ENCODE measurements at regions not wholly inside any gene's neighbourhood (a gene's known extent, or its start where the extent isn't known, plus 50 kb on each side); places are given as distances from the start of the nearest gene placed in this dataset.

DNA sequence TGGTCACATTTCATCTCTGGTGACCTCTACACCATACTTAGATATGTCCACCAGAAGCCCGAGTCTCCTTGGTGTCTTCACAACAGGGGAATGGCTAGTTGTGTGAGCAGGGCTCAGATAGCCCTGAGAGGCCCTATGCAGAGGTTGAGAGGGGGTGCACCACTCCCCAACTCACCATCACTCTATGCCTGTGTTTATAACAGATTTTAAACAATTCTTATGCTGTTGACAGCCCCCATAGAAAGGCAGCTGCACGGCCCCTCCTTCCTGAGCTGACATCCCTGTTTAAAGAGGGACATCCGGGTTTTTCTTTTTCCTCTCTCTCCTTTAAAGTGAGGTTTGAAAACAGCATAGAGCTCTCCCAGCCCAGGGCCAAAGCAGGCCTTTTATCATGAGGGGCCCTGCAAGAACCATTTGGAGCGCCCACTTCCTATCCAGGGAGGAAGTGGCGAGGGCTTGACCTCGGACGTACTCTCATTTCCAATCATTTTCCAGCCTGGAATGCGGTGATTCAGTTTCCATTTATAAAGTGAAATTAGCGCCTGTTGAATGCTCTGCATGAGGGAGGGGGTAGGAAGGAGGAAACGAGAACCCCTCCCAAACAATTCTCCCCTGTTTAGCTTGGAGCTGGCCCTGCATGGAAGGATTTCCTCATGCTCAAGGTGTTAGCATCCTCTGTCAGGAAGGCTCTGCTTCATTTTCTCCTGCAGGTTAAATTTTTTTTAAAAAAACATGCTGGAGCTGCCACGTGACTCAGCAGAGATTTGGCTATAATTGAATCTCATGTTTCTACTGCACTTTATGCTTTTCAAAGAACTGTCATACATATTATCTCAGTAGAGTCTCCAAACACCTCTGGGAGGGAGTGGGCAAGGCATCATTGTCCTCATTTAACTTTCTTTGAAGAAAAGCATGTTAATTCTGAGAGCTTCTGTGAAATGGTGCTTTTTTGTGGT is 117.5 kb downstream of the DDX1 start:
- TF ChIP-seq, protein P1, sequence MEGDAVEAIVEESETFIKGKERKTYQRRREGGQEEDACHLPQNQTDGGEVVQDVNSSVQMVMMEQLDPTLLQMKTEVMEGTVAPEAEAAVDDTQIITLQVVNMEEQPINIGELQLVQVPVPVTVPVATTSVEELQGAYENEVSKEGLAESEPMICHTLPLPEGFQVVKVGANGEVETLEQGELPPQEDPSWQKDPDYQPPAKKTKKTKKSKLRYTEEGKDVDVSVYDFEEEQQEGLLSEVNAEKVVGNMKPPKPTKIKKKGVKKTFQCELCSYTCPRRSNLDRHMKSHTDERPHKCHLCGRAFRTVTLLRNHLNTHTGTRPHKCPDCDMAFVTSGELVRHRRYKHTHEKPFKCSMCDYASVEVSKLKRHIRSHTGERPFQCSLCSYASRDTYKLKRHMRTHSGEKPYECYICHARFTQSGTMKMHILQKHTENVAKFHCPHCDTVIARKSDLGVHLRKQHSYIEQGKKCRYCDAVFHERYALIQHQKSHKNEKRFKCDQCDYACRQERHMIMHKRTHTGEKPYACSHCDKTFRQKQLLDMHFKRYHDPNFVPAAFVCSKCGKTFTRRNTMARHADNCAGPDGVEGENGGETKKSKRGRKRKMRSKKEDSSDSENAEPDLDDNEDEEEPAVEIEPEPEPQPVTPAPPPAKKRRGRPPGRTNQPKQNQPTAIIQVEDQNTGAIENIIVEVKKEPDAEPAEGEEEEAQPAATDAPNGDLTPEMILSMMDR (IDR thresholded peaks at IDR 0.05), result no peak
- TF ChIP-seq TCF7 (CRISPR knock-in tag; IDR thresholded peaks at IDR 0.05; ENCODE audit: low read depth), result no peak
- TF ChIP-seq, protein P2, sequence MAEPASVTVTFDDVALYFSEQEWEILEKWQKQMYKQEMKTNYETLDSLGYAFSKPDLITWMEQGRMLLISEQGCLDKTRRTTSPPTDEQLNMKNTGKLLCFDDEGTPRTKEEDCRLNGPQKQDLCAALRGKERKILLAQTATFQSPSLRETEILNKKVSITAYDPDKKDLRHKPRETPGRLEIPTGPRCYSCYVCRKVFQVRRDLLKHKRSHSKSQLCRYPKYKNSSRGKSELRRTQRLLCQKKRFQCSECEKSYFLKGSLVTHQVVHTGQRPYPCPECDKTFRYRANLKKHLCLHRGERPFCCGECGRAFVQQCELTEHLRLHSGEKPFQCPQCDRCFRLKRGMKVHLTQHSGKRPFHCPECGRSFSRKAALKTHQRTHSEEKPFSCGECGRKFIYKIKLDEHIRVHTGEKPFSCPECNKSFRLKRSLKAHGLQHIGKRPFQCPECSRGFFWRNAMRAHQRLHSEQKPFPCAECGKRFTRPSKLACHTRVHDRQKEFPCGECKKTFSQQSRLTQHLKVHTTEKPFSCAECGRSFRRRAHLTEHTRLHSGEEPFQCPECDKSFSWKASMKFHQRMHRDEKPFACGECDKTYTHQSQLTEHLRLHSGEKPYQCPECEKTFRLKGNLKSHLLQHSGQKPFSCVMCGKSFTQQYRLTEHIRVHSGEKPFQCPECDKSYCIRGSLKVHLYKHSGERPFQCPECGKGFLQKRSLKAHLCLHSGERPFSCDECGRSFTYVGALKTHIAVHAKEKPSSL (CRISPR knock-in tag; conservative IDR thresholded peaks at IDR 0.05), result no peak
- no peak for TF ChIP-seq SP1 (CRISPR knock-in tag; conservative IDR thresholded peaks at IDR 0.05)
- TF ChIP-seq, protein P3, sequence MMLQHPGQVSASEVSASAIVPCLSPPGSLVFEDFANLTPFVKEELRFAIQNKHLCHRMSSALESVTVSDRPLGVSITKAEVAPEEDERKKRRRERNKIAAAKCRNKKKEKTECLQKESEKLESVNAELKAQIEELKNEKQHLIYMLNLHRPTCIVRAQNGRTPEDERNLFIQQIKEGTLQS (CRISPR knock-in tag; conservative IDR thresholded peaks at IDR 0.05), result no peak
- TF ChIP-seq RELA (CRISPR knock-in tag; IDR thresholded peaks at IDR 0.05; ENCODE audit: borderline replicate concordance), result no peak
- TF ChIP-seq RORB (CRISPR knock-in tag; IDR thresholded peaks at IDR 0.05), result no peak
- TF ChIP-seq JUN (CRISPR knock-in tag; IDR thresholded peaks at IDR 0.05), result no peak
- TF ChIP-seq, protein P4, sequence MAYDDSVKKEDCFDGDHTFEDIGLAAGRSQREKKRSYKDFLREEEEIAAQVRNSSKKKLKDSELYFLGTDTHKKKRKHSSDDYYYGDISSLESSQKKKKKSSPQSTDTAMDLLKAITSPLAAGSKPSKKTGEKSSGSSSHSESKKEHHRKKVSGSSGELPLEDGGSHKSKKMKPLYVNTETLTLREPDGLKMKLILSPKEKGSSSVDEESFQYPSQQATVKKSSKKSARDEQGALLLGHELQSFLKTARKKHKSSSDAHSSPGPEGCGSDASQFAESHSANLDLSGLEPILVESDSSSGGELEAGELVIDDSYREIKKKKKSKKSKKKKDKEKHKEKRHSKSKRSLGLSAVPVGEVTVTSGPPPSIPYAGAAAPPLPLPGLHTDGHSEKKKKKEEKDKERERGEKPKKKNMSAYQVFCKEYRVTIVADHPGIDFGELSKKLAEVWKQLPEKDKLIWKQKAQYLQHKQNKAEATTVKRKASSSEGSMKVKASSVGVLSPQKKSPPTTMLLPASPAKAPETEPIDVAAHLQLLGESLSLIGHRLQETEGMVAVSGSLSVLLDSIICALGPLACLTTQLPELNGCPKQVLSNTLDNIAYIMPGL (CRISPR knock-in tag; IDR thresholded peaks at IDR 0.05), result no peak
- TF ChIP-seq NFYB (CRISPR knock-in tag; conservative IDR thresholded peaks at IDR 0.05; ENCODE audit: low read depth), result no peak
- TF ChIP-seq, protein P5, sequence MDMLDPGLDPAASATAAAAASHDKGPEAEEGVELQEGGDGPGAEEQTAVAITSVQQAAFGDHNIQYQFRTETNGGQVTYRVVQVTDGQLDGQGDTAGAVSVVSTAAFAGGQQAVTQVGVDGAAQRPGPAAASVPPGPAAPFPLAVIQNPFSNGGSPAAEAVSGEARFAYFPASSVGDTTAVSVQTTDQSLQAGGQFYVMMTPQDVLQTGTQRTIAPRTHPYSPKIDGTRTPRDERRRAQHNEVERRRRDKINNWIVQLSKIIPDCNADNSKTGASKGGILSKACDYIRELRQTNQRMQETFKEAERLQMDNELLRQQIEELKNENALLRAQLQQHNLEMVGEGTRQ (CRISPR knock-in tag; IDR thresholded peaks at IDR 0.05), result no peak
- TF ChIP-seq FOXP1 (CRISPR knock-in tag; IDR thresholded peaks at IDR 0.05; ENCODE audit: borderline replicate concordance), result no peak
